KMS-11 (cell line): ENCODE measurements at regions not wholly inside any gene's neighbourhood (a gene's known extent, or its start where the extent isn't known, plus 50 kb on each side); places are given as distances from the start of the nearest gene placed in this dataset.

Experiments used
- H2AFZ ChIP-seq: fragments of 200-600 bp; sonication (generic); 2 replicates; pipeline ENCODE4 v1.6.1; 2016; ENCODE audit warnings: antibody characterized with exemption, mixed run types, low read depth
- H3K27ac ChIP-seq: fragments of 200-600 bp; sonication (generic); 2 replicates; pipeline ENCODE4 v1.6.1; 2016; ENCODE audit warnings: mild to moderate bottlenecking, mixed run types
- H3K27me3 ChIP-seq: fragments of 200-600 bp; sonication (generic); 2 replicates; pipeline ENCODE4 v1.6.1; 2017; ENCODE audit warnings: mild to moderate bottlenecking, low read depth, mixed run types, moderate library complexity; ENCODE audit not compliant: insufficient read depth
- H3K36me3 ChIP-seq: fragments of 200-600 bp; sonication (generic); 2 replicates; pipeline ENCODE4 v1.6.1; 2017; ENCODE audit warnings: mild to moderate bottlenecking, mixed run types; ENCODE audit not compliant: insufficient read depth
- H3K4me1 ChIP-seq: fragments of 200-600 bp; sonication (generic); 2 replicates; pipeline ENCODE4 v1.6.1; 2016; ENCODE audit warnings: mild to moderate bottlenecking, low read depth, mixed run types; ENCODE audit not compliant: poor library complexity, severe bottlenecking
- H3K4me2 ChIP-seq: fragments of 200-600 bp; sonication (generic); 2 replicates; pipeline ENCODE4 v1.7.0; 2016; ENCODE audit warnings: mild to moderate bottlenecking, mixed run types
- H3K4me3 ChIP-seq: fragments of 200-600 bp; sonication (generic); IDR thresholded peaks from 2 replicates; pipeline ENCODE4 v1.6.1; 2017; ENCODE audit warnings: low read depth, low read length, mixed read lengths; ENCODE audit not compliant: insufficient read depth
- H3K79me2 ChIP-seq: fragments of 200-600 bp; sonication (generic); 2 replicates; pipeline ENCODE4 v1.6.1; 2016; ENCODE audit warnings: low read depth, mixed run types; ENCODE audit not compliant: insufficient read depth
- H3K9ac ChIP-seq: fragments of 200-600 bp; sonication (generic); 2 replicates; pipeline ENCODE4 v1.6.1; 2016; ENCODE audit warnings: mild to moderate bottlenecking, mixed run types
- H4K20me1 ChIP-seq: fragments of 200-600 bp; sonication (generic); 2 replicates; pipeline ENCODE4 v1.6.1; 2016; ENCODE audit warnings: mild to moderate bottlenecking, mixed run types; ENCODE audit not compliant: insufficient read depth
- TF ChIP-seq, protein P1 (sequence below): fragments of 200-600 bp; sonication (generic); conservative IDR thresholded peaks from 2 replicates; pipeline ENCODE4 v1.6.1; 2017; ENCODE audit warnings: low read depth, mild to moderate bottlenecking, antibody characterized with exemption, low read length, moderate library complexity, mixed read lengths

DNA sequence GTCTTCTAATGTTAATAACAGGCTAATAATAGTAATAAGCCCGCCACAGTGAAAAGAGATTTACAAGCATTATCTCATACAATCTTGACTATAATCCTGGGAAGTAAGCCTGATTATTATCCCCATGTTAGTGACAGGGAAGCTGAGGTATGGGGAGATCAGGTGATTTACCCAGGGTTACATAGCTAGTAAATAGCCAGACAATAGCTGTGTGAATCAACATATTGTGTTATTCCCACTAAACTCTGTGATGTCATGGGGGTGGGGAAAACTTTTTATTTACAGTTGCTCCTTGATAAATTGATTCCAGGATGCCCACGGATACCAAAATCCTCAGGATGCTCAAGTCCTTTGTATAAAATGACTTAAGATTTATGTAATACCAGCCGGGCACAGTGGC is 181.9 kb downstream of the LMO4 start:
- Histone ChIP-seq H3K36me3 (no peaks in the 10 kb centered on the region), H3K27ac (no peak overlapping the region), H3K79me2 (no peaks in the 10 kb centered on the region), H3K4me1 (no peaks in the 10 kb centered on the region), H3K4me3 (no peak overlapping the region), H2AFZ (no peak overlapping the region), H3K9ac (no peak overlapping the region), H3K27me3 (no peaks in the 10 kb centered on the region), H3K4me2 (no peak overlapping the region), H4K20me1 (no peaks in the 10 kb centered on the region)
- TF ChIP-seq, protein P1, sequence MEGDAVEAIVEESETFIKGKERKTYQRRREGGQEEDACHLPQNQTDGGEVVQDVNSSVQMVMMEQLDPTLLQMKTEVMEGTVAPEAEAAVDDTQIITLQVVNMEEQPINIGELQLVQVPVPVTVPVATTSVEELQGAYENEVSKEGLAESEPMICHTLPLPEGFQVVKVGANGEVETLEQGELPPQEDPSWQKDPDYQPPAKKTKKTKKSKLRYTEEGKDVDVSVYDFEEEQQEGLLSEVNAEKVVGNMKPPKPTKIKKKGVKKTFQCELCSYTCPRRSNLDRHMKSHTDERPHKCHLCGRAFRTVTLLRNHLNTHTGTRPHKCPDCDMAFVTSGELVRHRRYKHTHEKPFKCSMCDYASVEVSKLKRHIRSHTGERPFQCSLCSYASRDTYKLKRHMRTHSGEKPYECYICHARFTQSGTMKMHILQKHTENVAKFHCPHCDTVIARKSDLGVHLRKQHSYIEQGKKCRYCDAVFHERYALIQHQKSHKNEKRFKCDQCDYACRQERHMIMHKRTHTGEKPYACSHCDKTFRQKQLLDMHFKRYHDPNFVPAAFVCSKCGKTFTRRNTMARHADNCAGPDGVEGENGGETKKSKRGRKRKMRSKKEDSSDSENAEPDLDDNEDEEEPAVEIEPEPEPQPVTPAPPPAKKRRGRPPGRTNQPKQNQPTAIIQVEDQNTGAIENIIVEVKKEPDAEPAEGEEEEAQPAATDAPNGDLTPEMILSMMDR: no peak

DNA sequence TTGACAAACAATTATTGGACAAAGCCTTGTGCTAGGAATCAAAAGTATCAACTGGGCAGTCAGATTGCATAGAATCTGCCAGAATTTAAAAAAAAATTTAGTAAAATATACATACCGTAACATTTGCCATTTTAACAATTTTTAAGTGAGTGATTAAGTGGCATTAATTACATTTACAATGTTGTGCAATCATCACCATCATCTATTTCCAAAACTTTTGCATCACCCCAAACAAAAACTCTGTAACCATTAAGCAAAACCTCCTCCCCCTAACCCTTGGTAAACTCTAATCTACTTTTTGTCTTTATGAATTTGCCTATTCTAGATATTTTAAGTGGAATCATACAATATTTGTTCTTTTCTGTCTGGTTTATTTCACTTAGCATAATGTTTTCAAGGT is 182.8 kb downstream of the LMO4 start:
- H4K20me1 ChIP-seq: no peaks in the 10 kb centered on the region
- H3K4me1 ChIP-seq: no peaks in the 10 kb centered on the region
- TF ChIP-seq, protein P1: no peak
- H3K36me3 ChIP-seq: no peaks in the 10 kb centered on the region
- H3K9ac ChIP-seq: no peak overlapping the region
- no peak overlapping the region for H3K27ac ChIP-seq
- H3K79me2 ChIP-seq: no peaks in the 10 kb centered on the region
- no peak overlapping the region for H2AFZ ChIP-seq
- H3K27me3 ChIP-seq: no peaks in the 10 kb centered on the region
- H3K4me2 ChIP-seq: no peak overlapping the region
- no peak overlapping the region for H3K4me3 ChIP-seq

- Histone ChIP-seq H3K4me2 (no peak overlapping the region), H3K4me3 (no peak overlapping the region), H2AFZ (no peak overlapping the region), H3K9ac (no peak overlapping the region), H3K27ac (no peak overlapping the region), H3K79me2 (no peaks in the 10 kb centered on the region), H3K36me3 (no peaks in the 10 kb centered on the region), H3K27me3 (no peaks in the 10 kb centered on the region), H3K4me1 (no peaks in the 10 kb centered on the region), H4K20me1 (no peaks in the 10 kb centered on the region)
- TF ChIP-seq, protein P1: no peak
Observed at GRCh38 chr1:87512431-87512830, 183.8 kb downstream of the LMO4 start.

- Histone ChIP-seq H3K27me3 (no peaks in the 10 kb centered on the region), H2AFZ (no peak overlapping the region), H3K4me1 (no peaks in the 10 kb centered on the region), H3K36me3 (no peaks in the 10 kb centered on the region), H3K4me2 (no peak overlapping the region), H4K20me1 (no peaks in the 10 kb centered on the region), H3K27ac (no peak overlapping the region), H3K9ac (no peak overlapping the region), H3K79me2 (no peaks in the 10 kb centered on the region), H3K4me3 (no peak overlapping the region)
- TF ChIP-seq, protein P1: no peak
Observed at GRCh38 chr1:87513255-87513654, 184.6 kb downstream of the LMO4 start.
